Transverse colon (tissue), 4 donors: ENCODE measurements at regions not wholly inside any gene's neighbourhood (a gene's known extent, or its start where the extent isn't known, plus 50 kb on each side); places are given as distances from the start of the nearest gene placed in this dataset.

Experiments
- CTCF ChIP-seq, 5 experiments: fragments of 200-600 bp in 3 of 5; fragments of 450-650 bp in 2 of 5; sonication (generic) in 3 of 5; IDR thresholded peaks; 1 replicate in 2 of 5; 2 replicates in 3 of 5; pipeline ENCODE4 v1.5.1; 2016 to 2017; ENCODE audit warnings: antibody characterized with exemption in 5 of 5, inconsistent platforms in 3 of 5, mild to moderate bottlenecking in 2 of 5, moderate library complexity in 1 of 5
- EP300 ChIP-seq: sonication (generic); formaldehyde crosslinking; IDR thresholded peaks from one replicate; pipeline ENCODE4 v1.6.1; 2017; ENCODE audit warnings: antibody characterized with exemption, low read depth
- POLR2A ChIP-seq: fragments of 450-650 bp; IDR thresholded peaks from one replicate; pipeline ENCODE4 v1.6.1; 2016; ENCODE audit warnings: antibody characterized with exemption, mild to moderate bottlenecking, moderate library complexity
- POLR2AphosphoS5 ChIP-seq, 3 donors: sonication (generic); formaldehyde crosslinking; IDR thresholded peaks; one replicate each; pipeline ENCODE4 v1.6.1; 2016; ENCODE audit warnings: antibody characterized with exemption in 3 of 3

- TF ChIP-seq CTCF (IDR thresholded peaks at IDR 0.05), result no peak
- TF ChIP-seq POLR2AphosphoS5 (IDR thresholded peaks at IDR 0.05), result no peak
- no peak for TF ChIP-seq POLR2A
- TF ChIP-seq EP300, result no peak
Measured at GRCh38 chr5:34597034-34598027, 58.8 kb upstream of the RAI14 start.
